Cardiac septum (tissue), 1 donor: ENCODE measurements at regions not wholly inside any gene's neighbourhood (a gene's known extent, or its start where the extent isn't known, plus 50 kb on each side); places are given as distances from the start of the nearest gene placed in this dataset.

Source experiments
- DNase-seq: peaks from one replicate; pipeline ENCODE4 v3.0.0-alpha.2; 2020; ENCODE audit warnings: low spot score
- intact Hi-C: fragments of 100-400 bp; cut with DNase I; formaldehyde crosslinking; loops from one replicate; pipeline ENCODE4 v1.14.0; 2022
- donor health status: DM: no; HTN: no; CAD: no.

GRCh38 chr11:116432301-116432700 lies 340.5 kb downstream of the BUD13 start:
- DNase-seq = no peak
- intact Hi-C loops = no loop called here

DNA sequence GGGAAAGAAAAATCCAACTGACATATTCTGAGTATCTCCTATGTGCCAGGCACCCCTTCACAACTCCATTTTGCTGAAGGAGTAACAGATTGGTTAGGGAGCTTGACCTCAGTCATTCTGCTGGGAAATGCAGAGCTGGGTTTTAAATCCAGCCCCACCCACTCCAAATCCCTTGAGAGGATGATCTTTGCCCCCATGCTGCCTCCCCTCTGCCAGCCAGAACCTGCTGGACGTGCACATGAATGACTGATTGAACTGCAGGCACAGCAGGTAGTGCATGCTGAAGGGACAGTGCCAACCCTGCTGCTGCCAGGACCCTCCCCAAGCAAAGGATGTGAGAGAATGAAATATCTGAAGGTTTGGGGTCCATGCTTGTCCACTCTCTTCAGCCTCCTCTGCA lies 340.9 kb downstream of the BUD13 start:
- no peak for DNase-seq
- intact Hi-C loops = no loop called here

GRCh38 chr11:116428638-116428975 lies 344.2 kb downstream of the BUD13 start:
- DNase-seq = no peak
- intact Hi-C loops = no loop called here

DNA sequence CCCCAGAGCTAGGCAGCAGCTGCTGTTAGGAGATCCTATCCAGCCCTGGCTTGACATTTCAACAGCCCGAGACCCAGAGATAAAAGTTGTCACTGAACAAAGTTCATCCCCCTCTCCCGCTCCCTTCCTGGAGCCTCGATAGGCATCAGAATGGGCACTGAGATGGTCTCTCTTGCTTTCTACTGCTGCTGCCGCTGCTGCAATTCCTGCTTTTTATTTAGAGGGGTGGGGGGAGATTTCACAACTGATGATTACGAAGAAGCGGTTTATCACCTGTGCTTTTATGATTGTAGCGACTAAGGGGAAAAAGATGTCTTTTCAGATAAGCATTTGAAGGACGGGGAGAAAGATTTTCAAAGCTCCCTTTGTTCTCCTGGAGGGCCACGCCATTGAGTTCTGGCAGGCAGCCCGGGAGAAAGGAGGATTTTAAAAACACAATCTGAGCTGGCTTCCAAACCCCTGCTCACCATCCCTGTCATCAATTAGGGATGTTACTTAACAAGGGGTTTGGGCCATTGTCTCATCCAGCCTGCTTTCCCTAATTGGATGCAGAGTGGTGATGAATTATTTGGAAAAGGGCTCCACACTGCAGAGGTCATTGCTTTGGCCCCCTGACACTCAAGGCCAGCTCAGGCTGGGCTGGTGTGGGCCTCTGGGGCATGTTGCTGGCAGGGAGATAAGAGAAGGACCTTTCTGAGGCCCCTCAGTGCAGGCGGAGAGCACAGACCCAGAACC lies 344.7 kb downstream of the BUD13 start:
- intact Hi-C loops = no loop called here
- no peak for DNase-seq

DNA sequence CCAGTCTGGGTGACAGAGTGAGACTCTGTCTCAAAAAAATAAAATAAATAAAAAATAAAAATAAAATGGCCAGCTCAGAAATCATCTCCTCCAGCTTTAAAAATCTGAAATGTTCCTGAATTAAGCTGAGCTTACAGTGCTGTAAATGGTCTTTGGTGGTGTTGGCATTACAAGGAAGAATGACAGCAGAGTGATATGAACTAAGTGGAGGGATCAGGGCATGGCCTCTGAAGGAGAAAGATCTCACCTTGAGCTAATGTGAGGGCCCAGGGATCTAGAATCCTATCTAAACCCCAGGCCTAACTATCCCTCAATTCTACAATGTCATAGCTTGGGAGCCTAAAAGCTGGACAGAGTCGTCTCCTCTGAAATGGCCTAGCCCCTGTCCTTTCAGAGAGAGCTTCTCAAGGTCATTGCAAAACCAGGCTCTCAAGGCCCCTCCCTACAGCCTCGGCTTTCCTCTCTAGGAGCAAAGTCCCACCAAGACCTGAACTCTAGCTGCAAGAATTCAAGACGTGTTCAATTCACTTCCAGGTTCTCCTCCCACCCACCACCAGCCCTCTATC lies 345.4 kb downstream of the BUD13 start:
- intact Hi-C loops = no loop called here
- DNase-seq = no peak

GRCh38 chr11:116426761-116427160 lies 346.0 kb downstream of the BUD13 start:
- intact Hi-C loops = no loop called here
- no peak for DNase-seq

DNA sequence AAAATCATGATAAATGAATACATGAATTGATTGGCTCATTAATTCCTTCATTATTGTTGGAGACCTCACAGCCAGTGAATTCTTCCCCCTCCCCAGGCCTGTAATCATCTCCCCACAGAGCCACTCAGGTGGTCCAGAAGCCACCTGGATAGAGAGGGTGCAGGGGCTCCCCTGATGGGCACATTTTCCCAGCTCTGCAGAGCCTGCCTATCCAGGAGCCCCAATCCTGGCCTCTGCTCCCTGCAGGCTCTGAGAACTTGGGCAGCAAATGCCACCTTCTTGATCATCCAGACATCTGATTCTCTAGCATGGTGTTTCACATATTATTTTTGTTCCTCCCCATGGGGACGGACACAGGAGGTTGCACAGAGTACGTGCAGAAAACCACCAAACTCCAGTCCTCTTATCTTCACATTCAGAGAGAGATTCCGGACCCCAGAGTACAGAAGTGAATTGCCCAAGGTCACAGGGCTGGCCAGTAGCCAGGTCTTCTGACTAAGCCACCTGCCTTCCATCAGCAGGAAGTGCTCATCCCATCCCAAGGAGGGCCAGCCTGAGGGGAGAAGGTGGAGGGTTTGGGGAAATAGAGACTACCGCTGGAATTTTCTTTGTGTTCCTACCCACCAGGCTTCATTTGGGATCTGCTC lies 348.0 kb downstream of the BUD13 start:
- intact Hi-C loops = no loop called here
- DNase-seq = no peak

- no peak for DNase-seq
- intact Hi-C loops = no loop called here
These were observed 349.7 kb downstream of the BUD13 start for GRCh38 chr11:116422956-116423600.

- intact Hi-C loops = no loop called here
- DNase-seq = no peak
These were observed 350.2 kb downstream of the BUD13 start for GRCh38 chr11:116422556-116422955.

DNA sequence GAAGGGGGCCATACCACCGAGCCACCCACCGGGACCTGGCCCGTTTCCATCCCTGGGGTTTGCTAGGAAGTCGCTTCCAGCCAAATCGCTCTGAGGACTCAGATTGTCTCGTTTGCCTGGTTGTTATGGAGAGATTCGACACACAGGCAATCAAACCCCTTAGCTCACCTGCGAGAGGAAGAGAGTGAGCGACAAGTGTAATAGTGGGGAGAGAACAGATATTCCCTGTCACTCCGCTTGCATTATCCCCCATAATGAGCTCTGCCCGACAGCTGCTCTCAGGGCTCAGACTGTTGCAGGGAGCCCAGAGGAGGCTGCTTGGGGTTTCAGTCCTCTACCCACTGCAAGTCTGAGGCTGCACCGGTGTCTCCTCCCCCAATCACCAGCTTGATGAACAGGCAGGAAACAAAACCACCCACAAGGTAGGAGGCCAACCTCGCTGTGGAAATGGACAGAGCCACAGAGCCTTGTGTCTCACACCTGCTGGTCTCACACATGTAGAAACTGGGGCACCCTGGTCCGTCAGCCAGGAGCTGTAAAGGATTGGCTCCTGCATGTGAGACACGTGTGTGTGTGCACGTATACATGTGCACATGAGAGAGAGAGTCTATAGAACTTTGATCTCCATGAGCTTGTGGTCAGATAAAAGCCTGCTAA lies 351.1 kb downstream of the BUD13 start:
- DNase-seq = no peak
- intact Hi-C loops = no loop called here

GRCh38 chr11:116420770-116421528 lies 351.8 kb downstream of the BUD13 start:
- intact Hi-C loops = no loop called here
- no peak for DNase-seq

DNA sequence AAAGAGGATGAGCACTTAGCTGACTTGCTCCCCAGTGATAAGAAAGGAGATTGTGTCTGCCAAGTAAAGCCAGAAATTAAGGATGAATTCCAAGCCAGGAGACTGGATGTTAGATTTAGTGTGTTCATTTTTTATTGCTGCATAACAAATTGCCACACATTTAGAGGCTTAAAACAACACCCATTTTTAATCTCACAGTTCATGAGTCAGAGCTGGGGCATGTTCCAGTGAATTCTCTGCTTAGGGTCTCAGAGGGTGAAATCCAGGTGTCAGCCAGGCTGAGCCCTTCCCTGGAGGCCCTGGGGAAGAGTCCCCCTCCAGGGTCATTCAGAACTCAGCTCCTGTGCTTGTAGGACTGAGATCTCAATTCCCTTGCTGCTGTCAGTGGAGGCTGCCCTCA lies 352.8 kb downstream of the BUD13 start:
- intact Hi-C loops = no loop called here
- DNase-seq = no peak

DNA sequence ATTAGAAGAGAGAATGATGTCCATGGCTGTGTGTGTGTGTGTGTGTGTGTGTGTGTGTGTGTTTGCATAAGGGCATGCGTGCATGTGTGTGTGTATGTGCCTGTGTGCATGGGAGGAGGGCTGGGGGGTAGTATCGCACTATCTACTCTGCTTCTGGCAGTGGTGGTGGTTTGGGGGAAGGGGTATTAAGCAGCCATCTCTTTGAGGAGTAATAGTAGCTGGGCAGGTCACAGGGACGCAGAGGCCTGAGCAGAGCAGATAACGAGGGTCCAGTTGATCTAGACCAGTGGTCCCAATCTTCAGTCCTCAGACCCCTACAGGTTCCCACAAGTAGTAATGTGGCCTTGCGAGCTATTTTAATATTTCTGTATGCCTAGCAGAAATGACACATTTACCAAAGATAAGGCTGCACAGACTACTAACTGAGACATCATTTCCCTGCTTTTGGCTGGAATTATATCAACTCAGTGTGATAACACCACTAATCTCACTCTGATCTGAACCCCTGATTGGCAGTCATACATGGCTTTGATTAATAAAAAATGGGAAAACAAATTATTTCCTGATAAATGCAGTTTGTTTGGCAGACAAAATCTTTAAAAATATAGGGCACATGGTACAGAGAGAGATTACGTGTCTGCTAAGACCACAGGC lies 354.3 kb downstream of the BUD13 start:
- DNase-seq = peak; percentile 39
- intact Hi-C loops = no loop called here

DNA sequence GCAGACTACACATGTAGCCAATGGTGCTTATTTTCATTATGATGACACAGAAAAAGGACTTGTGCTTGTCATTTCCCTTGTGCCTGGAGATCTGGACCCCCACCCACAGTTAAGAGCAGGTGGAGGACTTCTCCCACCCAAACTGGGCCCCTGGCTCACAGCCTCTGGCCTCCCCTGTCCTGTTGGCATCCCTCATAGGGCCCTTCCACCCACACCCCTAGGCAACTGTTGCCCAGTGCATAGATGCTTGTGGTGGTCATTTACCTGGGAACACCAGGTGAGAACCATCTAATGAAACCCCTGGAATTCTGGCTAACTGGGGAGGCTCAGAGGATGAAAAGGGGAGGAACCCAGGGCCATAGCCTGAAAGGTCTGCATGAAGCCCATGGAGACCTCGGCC lies 355.9 kb downstream of the BUD13 start:
- intact Hi-C loops = no loop called here
- DNase-seq = peak; percentile 56

GRCh38 chr11:116415095-116415494 lies 357.7 kb downstream of the BUD13 start:
- peak; percentile 27 for DNase-seq
- intact Hi-C loops = no loop called here

GRCh38 chr11:116414357-116414880 lies 358.4 kb downstream of the BUD13 start:
- intact Hi-C loops = no loop called here
- peak; percentile 54 for DNase-seq

DNA sequence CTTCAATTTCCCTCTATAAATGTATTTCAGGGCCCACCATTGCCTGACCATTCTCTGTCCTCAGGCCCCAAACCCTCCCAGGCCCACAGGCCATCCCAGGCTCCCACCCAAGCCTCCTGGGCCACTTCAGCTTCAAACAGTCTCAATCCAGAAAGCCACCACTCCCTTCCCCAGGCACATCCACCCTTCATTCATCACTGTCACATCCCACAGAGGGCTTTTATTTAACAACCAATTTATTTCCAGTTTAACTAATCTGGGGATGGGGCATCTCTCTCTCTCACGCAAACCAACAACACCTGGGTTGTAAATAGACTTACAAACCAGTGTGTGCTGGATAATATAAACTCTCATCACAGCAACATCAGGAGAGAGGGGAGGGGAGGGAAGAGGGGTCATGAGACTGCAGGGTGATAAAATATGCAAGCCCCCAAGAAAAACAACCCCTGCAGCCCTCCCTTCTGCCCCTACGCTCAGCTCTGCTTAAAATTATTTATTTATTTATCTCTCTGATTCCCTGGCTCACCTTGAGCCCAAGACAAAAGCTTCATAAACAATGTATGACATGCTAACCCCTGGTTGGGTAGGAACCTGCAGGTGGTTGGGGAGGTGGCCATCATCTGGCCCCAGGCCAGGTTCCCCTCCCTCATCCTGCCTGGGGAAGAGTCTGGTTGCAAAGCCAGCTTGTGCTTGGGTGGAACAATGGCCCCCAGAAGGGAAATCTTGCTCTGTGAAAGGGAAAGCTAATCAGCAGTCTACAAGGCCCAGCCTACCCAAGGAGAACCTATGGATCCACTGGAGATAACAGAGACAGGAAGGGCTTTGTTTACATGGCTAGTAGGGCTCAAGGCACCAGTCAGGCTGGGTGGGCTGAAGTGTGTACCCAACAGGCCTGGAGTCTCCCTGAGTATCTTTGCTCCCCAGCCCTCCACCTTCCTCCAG lies 359.2 kb downstream of the BUD13 start:
- intact Hi-C loops = no loop called here
- peak; percentile 47 for DNase-seq
